ENCODE measurements at regions not wholly inside any gene's neighbourhood (a gene's known extent, or its start where the extent isn't known, plus 50 kb on each side); places are given as distances from the start of the nearest gene placed in this dataset.

GRCh38 chr3:146827836-146828235, 222.7 kb upstream of the PLSCR5 start:
- DNase-seq (no peak), ATAC-seq (ENCODE audit: insufficient read depth, low read depth) (no peak)
- Histone ChIP-seq H3K4me1 (ENCODE audit: insufficient read depth, low read length) (no peaks in the 10 kb centered on the region), H3K9ac (ENCODE audit: low read depth, low read length) (no peak overlapping the region), H3K4me3 (ENCODE audit: low read depth in 1 of 2, low read length in 2 of 2) (no peak overlapping the region), H3K36me3 (ENCODE audit: insufficient read depth, low read length) (no peaks in the 10 kb centered on the region), H3K27me3 (ENCODE audit: insufficient read depth, low read length, poor library complexity) (no peaks in the 10 kb centered on the region), H3K9me3 (ENCODE audit: insufficient read depth, low read length, severe bottlenecking) (no peaks in the 10 kb centered on the region), H3K27ac (ENCODE audit: low read length) (no peak overlapping the region), H3K79me2 (ENCODE audit: insufficient read depth, low read length) (no peaks in the 10 kb centered on the region), H2AFZ (ENCODE audit: low read depth, low read length) (no peak overlapping the region), H3K4me2 (ENCODE audit: insufficient read depth, low read length) (no peak overlapping the region), H4K20me1 (ENCODE audit: insufficient read depth, low read length) (no peaks in the 10 kb centered on the region)
- TF ChIP-seq CTCF (IDR thresholded peaks at IDR 0.05; ENCODE audit: borderline replicate concordance, extremely low read depth, low read length, poor library complexity, severe bottlenecking) (no peak), EZH2 (IDR thresholded peaks at IDR 0.05; ENCODE audit: borderline replicate concordance, low read depth, low read length, severe bottlenecking) (no peak)

- H4K20me1 ChIP-seq (ENCODE audit: insufficient read depth, low read length) = no peaks in the 10 kb centered on the region
Measured at GRCh38 chr3:146823622-146824021, 218.5 kb upstream of the PLSCR5 start.

GRCh38 chr3:146818866-146819265, 213.7 kb upstream of the PLSCR5 start:
- H3K9me3 ChIP-seq (ENCODE audit: insufficient read depth, low read length, severe bottlenecking) = no peaks in the 10 kb centered on the region
- no peak for TF ChIP-seq CTCF (IDR thresholded peaks at IDR 0.05; ENCODE audit: borderline replicate concordance, extremely low read depth, low read length, poor library complexity, severe bottlenecking)
- TF ChIP-seq EZH2 (IDR thresholded peaks at IDR 0.05; ENCODE audit: borderline replicate concordance, low read depth, low read length, severe bottlenecking) = no peak
- no peaks in the 10 kb centered on the region for H3K36me3 ChIP-seq (ENCODE audit: insufficient read depth, low read length)
- no peaks in the 10 kb centered on the region for H3K79me2 ChIP-seq (ENCODE audit: insufficient read depth, low read length)
- DNase-seq = no peak
- no peak overlapping the region for H3K27ac ChIP-seq (ENCODE audit: low read length)
- H4K20me1 ChIP-seq (ENCODE audit: insufficient read depth, low read length) = no peaks in the 10 kb centered on the region
- no peak overlapping the region for H3K4me2 ChIP-seq (ENCODE audit: insufficient read depth, low read length)
- H3K27me3 ChIP-seq (ENCODE audit: insufficient read depth, low read length, poor library complexity) = no peaks in the 10 kb centered on the region
- peaks cover 16% of the 10 kb centered on the region for H3K4me1 ChIP-seq (ENCODE audit: insufficient read depth, low read length)
- ATAC-seq (ENCODE audit: insufficient read depth, low read depth) = no peak
- H2AFZ ChIP-seq (ENCODE audit: low read depth, low read length) = no peak overlapping the region
- H3K4me3 ChIP-seq (ENCODE audit: low read depth in 1 of 2, low read length in 2 of 2) = no peak overlapping the region
- H3K9ac ChIP-seq (ENCODE audit: low read depth, low read length) = no peak overlapping the region

More at GRCh38 chr3:146823622-146824021, 218.5 kb upstream of the PLSCR5 start:
- Histone ChIP-seq H3K4me2 (ENCODE audit: insufficient read depth, low read length) (no peak overlapping the region), H3K9ac (ENCODE audit: low read depth, low read length) (no peak overlapping the region), H3K79me2 (ENCODE audit: insufficient read depth, low read length) (no peaks in the 10 kb centered on the region), H3K36me3 (ENCODE audit: insufficient read depth, low read length) (no peaks in the 10 kb centered on the region), H3K4me3 (ENCODE audit: low read depth in 1 of 2, low read length in 2 of 2) (no peak overlapping the region), H3K4me1 (ENCODE audit: insufficient read depth, low read length) (peaks cover 4% of the 10 kb centered on the region; the same call in 1 of the 2 replicates), H3K9me3 (ENCODE audit: insufficient read depth, low read length, severe bottlenecking) (no peaks in the 10 kb centered on the region), H3K27me3 (ENCODE audit: insufficient read depth, low read length, poor library complexity) (no peaks in the 10 kb centered on the region), H3K27ac (ENCODE audit: low read length) (no peak overlapping the region), H2AFZ (ENCODE audit: low read depth, low read length) (no peak overlapping the region; the same call in 1 of the 2 replicates)
- TF ChIP-seq EZH2 (IDR thresholded peaks at IDR 0.05; ENCODE audit: borderline replicate concordance, low read depth, low read length, severe bottlenecking) = no peak
- no peak for TF ChIP-seq CTCF (IDR thresholded peaks at IDR 0.05; ENCODE audit: borderline replicate concordance, extremely low read depth, low read length, poor library complexity, severe bottlenecking)
- no peak for ATAC-seq (ENCODE audit: insufficient read depth, low read depth)
- no peak for DNase-seq

- Histone ChIP-seq H3K4me2 (ENCODE audit: insufficient read depth, low read length) (no peak overlapping the region), H3K36me3 (ENCODE audit: insufficient read depth, low read length) (no peaks in the 10 kb centered on the region), H3K27me3 (ENCODE audit: insufficient read depth, low read length, poor library complexity) (no peaks in the 10 kb centered on the region), H3K27ac (ENCODE audit: low read length) (no peak overlapping the region), H2AFZ (ENCODE audit: low read depth, low read length) (peak overlapping the region; percentile 5; the same call in 1 of the 2 replicates), H3K4me1 (ENCODE audit: insufficient read depth, low read length) (peaks cover 18% of the 10 kb centered on the region), H3K4me3 (ENCODE audit: low read depth in 1 of 2, low read length in 2 of 2) (no peak overlapping the region), H3K9me3 (ENCODE audit: insufficient read depth, low read length, severe bottlenecking) (no peaks in the 10 kb centered on the region), H3K79me2 (ENCODE audit: insufficient read depth, low read length) (no peaks in the 10 kb centered on the region), H3K9ac (ENCODE audit: low read depth, low read length) (no peak overlapping the region), H4K20me1 (ENCODE audit: insufficient read depth, low read length) (no peaks in the 10 kb centered on the region)
- ATAC-seq (ENCODE audit: insufficient read depth, low read depth) = no peak
- TF ChIP-seq EZH2 (IDR thresholded peaks at IDR 0.05; ENCODE audit: borderline replicate concordance, low read depth, low read length, severe bottlenecking) (no peak), CTCF (IDR thresholded peaks at IDR 0.05; ENCODE audit: borderline replicate concordance, extremely low read depth, low read length, poor library complexity, severe bottlenecking) (no peak)
- DNase-seq = no peak
Measured at GRCh38 chr3:146818301-146818700, 213.2 kb upstream of the PLSCR5 start.
